ENCODE measurements at regions not wholly inside any gene's neighbourhood (a gene's known extent, or its start where the extent isn't known, plus 50 kb on each side); places are given as distances from the start of the nearest gene placed in this dataset.

GRCh38 chr7:13235436-13235835, 548.0 kb downstream of the ARL4A start:
- TF ChIP-seq, protein P1, sequence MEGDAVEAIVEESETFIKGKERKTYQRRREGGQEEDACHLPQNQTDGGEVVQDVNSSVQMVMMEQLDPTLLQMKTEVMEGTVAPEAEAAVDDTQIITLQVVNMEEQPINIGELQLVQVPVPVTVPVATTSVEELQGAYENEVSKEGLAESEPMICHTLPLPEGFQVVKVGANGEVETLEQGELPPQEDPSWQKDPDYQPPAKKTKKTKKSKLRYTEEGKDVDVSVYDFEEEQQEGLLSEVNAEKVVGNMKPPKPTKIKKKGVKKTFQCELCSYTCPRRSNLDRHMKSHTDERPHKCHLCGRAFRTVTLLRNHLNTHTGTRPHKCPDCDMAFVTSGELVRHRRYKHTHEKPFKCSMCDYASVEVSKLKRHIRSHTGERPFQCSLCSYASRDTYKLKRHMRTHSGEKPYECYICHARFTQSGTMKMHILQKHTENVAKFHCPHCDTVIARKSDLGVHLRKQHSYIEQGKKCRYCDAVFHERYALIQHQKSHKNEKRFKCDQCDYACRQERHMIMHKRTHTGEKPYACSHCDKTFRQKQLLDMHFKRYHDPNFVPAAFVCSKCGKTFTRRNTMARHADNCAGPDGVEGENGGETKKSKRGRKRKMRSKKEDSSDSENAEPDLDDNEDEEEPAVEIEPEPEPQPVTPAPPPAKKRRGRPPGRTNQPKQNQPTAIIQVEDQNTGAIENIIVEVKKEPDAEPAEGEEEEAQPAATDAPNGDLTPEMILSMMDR (IDR thresholded peaks at IDR 0.05; ENCODE audit: insufficient read depth, low read length), result no peak
- TF ChIP-seq REST (IDR thresholded peaks at IDR 0.05; ENCODE audit: insufficient replicate concordance, low read depth) (no peak), GABPA (IDR thresholded peaks at IDR 0.05; ENCODE audit: low read depth) (no peak), POLR2AphosphoS5 (IDR thresholded peaks at IDR 0.05; ENCODE audit: low read depth) (no peak)
